NCI-H1694 (cell line): ENCODE measurements at regions not wholly inside any gene's neighbourhood (a gene's known extent, or its start where the extent isn't known, plus 50 kb on each side); places are given as distances from the start of the nearest gene placed in this dataset.

Source experiments
- DNase-seq: peaks from one replicate; lab custom pipeline; 2025; lab: John Stamatoyannopoulos, UW

GRCh38 chr2:8626572-8626971 is 55.3 kb upstream of the ID2 start:
- no peak for DNase-seq

GRCh38 chr2:8627019-8627691 is 54.7 kb upstream of the ID2 start:
- DNase-seq: no peak

GRCh38 chr2:8627692-8628085 is 54.2 kb upstream of the ID2 start:
- DNase-seq: no peak

GRCh38 chr2:8628179-8628865 is 53.5 kb upstream of the ID2 start:
- DNase-seq: no peak

- no peak for DNase-seq
Observed at GRCh38 chr2:8628866-8629209, 53.0 kb upstream of the ID2 start.

- no peak for DNase-seq
Observed at GRCh38 chr2:8629402-8629801, 52.5 kb upstream of the ID2 start.

- DNase-seq: no peak
Observed at GRCh38 chr2:8630676-8631464, 51.0 kb upstream of the ID2 start.

- DNase-seq: no peak
Observed at GRCh38 chr2:8631465-8632005, 50.3 kb upstream of the ID2 start.
